Kidney (tissue), 13 donors: ENCODE measurements at regions not wholly inside any gene's neighbourhood (a gene's known extent, or its start where the extent isn't known, plus 50 kb on each side); places are given as distances from the start of the nearest gene placed in this dataset.
"Not testable (repeated sequence)": the region's sequence is repeated elsewhere in the genome, so short reads cannot be mapped to it uniquely, and the experiment has no call there.

Source experiments
- DNase-seq, 5 donors: peaks; one replicate each; pipeline ENCODE4 v3.0.0-alpha.2; 2013 to 2020
- FAIRE-seq: peaks from 2 replicates; lab custom pipeline; 2012; peaks lifted over from hg19 to GRCh38; lab: Jason Lieb, UNC
- H3K27ac ChIP-seq, 2 donors: one replicate each; pipeline ENCODE4 v1.7.0; 2013; ENCODE audit warnings: low read depth in 2 of 2, low read length in 2 of 2, inconsistent platforms in 1 of 2
- H3K27me3 ChIP-seq: one replicate; pipeline ENCODE4 v1.7.1; 2013; ENCODE audit warnings: low read length, inconsistent platforms; ENCODE audit not compliant: control insufficient read depth, insufficient read depth
- H3K36me3 ChIP-seq, 3 donors: one replicate each; pipeline versions ENCODE4 v1.7.0 to v1.7.1; 2013; ENCODE audit warnings: low read length in 3 of 3, control low read depth in 1 of 3, inconsistent platforms in 1 of 3; ENCODE audit not compliant: insufficient read depth in 3 of 3, control insufficient read depth in 2 of 3
- H3K4me1 ChIP-seq, 3 donors: one replicate each; pipeline versions ENCODE4 v1.7.0 to v1.7.1; 2013; ENCODE audit warnings: low read length in 3 of 3, inconsistent platforms in 1 of 3, low read depth in 1 of 3; ENCODE audit not compliant: control insufficient read depth in 2 of 3, insufficient read depth in 2 of 3
- H3K4me3 ChIP-seq, 3 donors: one replicate each; pipeline versions ENCODE4 v1.7.0 to v1.8.1; 2013; ENCODE audit warnings: low read length in 3 of 3, control low read depth in 1 of 3, inconsistent platforms in 1 of 3
- H3K9ac ChIP-seq, 3 donors: one replicate each; pipeline versions ENCODE4 v1.7.0 to v1.7.1; 2013; ENCODE audit warnings: low read length in 3 of 3, control low read depth in 1 of 3, inconsistent platforms in 1 of 3
- H3K9me3 ChIP-seq, 3 donors: one replicate each; pipeline versions ENCODE4 v1.7.0 to v1.7.1; 2013; ENCODE audit warnings: low read length in 3 of 3, control low read depth in 1 of 3, inconsistent platforms in 1 of 3; ENCODE audit not compliant: control insufficient read depth in 2 of 3, insufficient read depth in 1 of 3
- intact Hi-C: fragments of 100-400 bp; cut with DNase I; formaldehyde crosslinking; loops from one replicate; pipeline ENCODE4 v1.11.1; 2022
- TF ChIP-seq, protein P1 (sequence below): IDR thresholded peaks from 3 replicates; pipeline ENCODE4 v1.5.1; 2012; ENCODE audit warnings: mild to moderate bottlenecking, moderate library complexity, borderline replicate concordance; ENCODE audit not compliant: insufficient read depth; ENCODE audit errors: extremely low read depth
- donor health status: control.
- donor health status: control.
- donor health status: control.
- donor health status: control.
- donor health status: control.
- donor health status: DM: yes; HTN: yes; CAD: no.
- donor health status: Normal renal cell carcinoma (clear cell type).

- no peaks in the 10 kb centered on the region for H3K9me3 ChIP-seq
- TF ChIP-seq, protein P1, sequence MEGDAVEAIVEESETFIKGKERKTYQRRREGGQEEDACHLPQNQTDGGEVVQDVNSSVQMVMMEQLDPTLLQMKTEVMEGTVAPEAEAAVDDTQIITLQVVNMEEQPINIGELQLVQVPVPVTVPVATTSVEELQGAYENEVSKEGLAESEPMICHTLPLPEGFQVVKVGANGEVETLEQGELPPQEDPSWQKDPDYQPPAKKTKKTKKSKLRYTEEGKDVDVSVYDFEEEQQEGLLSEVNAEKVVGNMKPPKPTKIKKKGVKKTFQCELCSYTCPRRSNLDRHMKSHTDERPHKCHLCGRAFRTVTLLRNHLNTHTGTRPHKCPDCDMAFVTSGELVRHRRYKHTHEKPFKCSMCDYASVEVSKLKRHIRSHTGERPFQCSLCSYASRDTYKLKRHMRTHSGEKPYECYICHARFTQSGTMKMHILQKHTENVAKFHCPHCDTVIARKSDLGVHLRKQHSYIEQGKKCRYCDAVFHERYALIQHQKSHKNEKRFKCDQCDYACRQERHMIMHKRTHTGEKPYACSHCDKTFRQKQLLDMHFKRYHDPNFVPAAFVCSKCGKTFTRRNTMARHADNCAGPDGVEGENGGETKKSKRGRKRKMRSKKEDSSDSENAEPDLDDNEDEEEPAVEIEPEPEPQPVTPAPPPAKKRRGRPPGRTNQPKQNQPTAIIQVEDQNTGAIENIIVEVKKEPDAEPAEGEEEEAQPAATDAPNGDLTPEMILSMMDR = no peak
- intact Hi-C loops = no loop called here
- H3K27me3 ChIP-seq = no peaks in the 10 kb centered on the region
- H3K4me1 ChIP-seq = no peaks in the 10 kb centered on the region
- no peaks in the 10 kb centered on the region for H3K36me3 ChIP-seq
- DNase-seq (no peak), FAIRE-seq (no peak)
- no peak overlapping the region for H3K27ac ChIP-seq
- H3K9ac ChIP-seq = no peak overlapping the region
- no peak overlapping the region for H3K4me3 ChIP-seq
Measured at GRCh38 chr18:22067682-22068081, 101.7 kb upstream of the GATA6 start.

- H3K36me3 ChIP-seq, H3K9ac ChIP-seq, DNase-seq, H3K27me3 ChIP-seq, FAIRE-seq, H3K27ac ChIP-seq, intact Hi-C loops, H3K4me3 ChIP-seq, H3K4me1 ChIP-seq, H3K9me3 ChIP-seq: not testable (repeated sequence)
Measured at GRCh38 chr18:22068784-22069183, 100.6 kb upstream of the GATA6 start.

DNA sequence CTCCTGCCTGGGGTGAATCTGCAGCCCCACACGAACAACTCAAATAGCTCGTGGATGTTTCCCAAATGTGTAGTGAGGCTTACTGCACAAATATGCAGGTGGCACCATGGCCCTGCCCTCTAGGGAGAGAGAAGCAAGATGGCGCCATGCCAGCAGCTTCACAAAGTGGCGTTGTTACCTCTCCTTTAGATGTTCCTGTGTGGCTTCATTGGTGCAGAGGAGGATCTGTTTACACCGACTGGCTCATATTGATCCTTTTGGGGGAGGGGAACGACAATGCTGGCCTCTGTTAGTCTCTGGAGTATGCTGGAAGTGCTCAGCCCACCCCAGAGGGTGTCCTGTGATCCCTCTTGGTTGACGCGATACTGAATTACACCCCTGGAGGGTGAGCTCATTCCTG lies 99.5 kb upstream of the GATA6 start:
- intact Hi-C loops = no loop called here
- no peaks in the 10 kb centered on the region for H3K4me1 ChIP-seq
- DNase-seq (no peak), FAIRE-seq (no peak)
- H3K9ac ChIP-seq = no peak overlapping the region
- H3K27me3 ChIP-seq = no peaks in the 10 kb centered on the region
- H3K36me3 ChIP-seq = no peaks in the 10 kb centered on the region
- no peak overlapping the region for H3K27ac ChIP-seq
- H3K4me3 ChIP-seq = no peak overlapping the region
- no peaks in the 10 kb centered on the region for H3K9me3 ChIP-seq
- TF ChIP-seq, protein P1 = no peak

DNA sequence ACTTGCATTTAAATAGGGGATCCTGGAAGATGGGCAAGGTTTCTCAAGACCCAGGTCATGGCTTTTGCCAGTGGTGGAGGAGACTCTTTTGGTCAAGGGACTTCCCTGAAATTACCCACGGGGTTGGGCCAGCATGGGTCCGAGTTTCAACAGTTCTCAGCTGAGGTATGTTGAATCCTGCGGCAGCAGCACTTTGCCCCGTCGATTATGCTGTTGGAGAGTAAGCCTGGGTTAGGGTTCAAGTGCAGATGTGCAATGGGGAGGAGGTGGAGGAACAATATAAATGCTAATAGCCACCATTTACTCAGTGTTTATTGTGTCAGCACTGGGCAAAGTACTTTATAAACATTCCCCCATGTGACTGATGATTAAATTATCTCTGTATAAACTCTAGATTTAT lies 96.0 kb upstream of the GATA6 start:
- intact Hi-C loops = no loop called here
- no peaks in the 10 kb centered on the region for H3K4me1 ChIP-seq
- DNase-seq (no peak), FAIRE-seq (no peak)
- no peak overlapping the region for H3K9ac ChIP-seq
- no peaks in the 10 kb centered on the region for H3K36me3 ChIP-seq
- no peaks in the 10 kb centered on the region for H3K9me3 ChIP-seq
- H3K4me3 ChIP-seq = no peak overlapping the region
- TF ChIP-seq, protein P1 = no peak
- no peak overlapping the region for H3K27ac ChIP-seq
- no peaks in the 10 kb centered on the region for H3K27me3 ChIP-seq
